ENCODE measurements at regions not wholly inside any gene's neighbourhood (a gene's known extent, or its start where the extent isn't known, plus 50 kb on each side); places are given as distances from the start of the nearest gene placed in this dataset.
"Not testable (repeated sequence)": the region's sequence is repeated elsewhere in the genome, so short reads cannot be mapped to it uniquely, and the experiment has no call there.

GRCh38 chr9:101858026-101858425 is 119.6 kb upstream of the GRIN3A start:
- Histone ChIP-seq H3K27me3 (no peaks in the 10 kb centered on the region), H3K27ac (no peak overlapping the region), H3K4me3 (no peak overlapping the region), H3K36me3 (no peaks in the 10 kb centered on the region), H3K9me3 (no peaks in the 10 kb centered on the region), H3K4me1 (no peaks in the 10 kb centered on the region)
- TF ChIP-seq POLR2A (IDR thresholded peaks at IDR 0.05), result no peak
- TF ChIP-seq CTCF (IDR thresholded peaks at IDR 0.05), result no peak
- no peak for TF ChIP-seq POLR2AphosphoS5 (IDR thresholded peaks at IDR 0.05)
- TF ChIP-seq EP300 (IDR thresholded peaks at IDR 0.05), result no peak
- WGBS, result 86% methylated on average over 5 of the region's 5 CpGs
- no peak for DNase-seq (ENCODE audit: low spot score in 2 of 2)

- Histone ChIP-seq H3K36me3 (no peaks in the 10 kb centered on the region), H3K9me3 (no peaks in the 10 kb centered on the region), H3K4me1 (no peaks in the 10 kb centered on the region), H3K4me3 (no peak overlapping the region), H3K27me3 (no peaks in the 10 kb centered on the region), H3K27ac (no peak overlapping the region)
- 71% methylated on average over 1 of the region's 1 CpG for WGBS
- no peak for TF ChIP-seq CTCF (IDR thresholded peaks at IDR 0.05)
- TF ChIP-seq POLR2AphosphoS5 (IDR thresholded peaks at IDR 0.05), result no peak
- no peak for TF ChIP-seq POLR2A (IDR thresholded peaks at IDR 0.05)
- TF ChIP-seq EP300 (IDR thresholded peaks at IDR 0.05), result no peak
- no peak for DNase-seq (ENCODE audit: low spot score in 2 of 2)
These were observed 110.8 kb upstream of the GRIN3A start for GRCh38 chr9:101849102-101849707.

GRCh38 chr9:101848485-101848919 is 110.1 kb upstream of the GRIN3A start:
- Histone ChIP-seq H3K4me1 (no peaks in the 10 kb centered on the region), H3K9me3 (no peaks in the 10 kb centered on the region), H3K36me3 (no peaks in the 10 kb centered on the region), H3K27me3 (no peaks in the 10 kb centered on the region), H3K27ac (no peak overlapping the region), H3K4me3 (no peak overlapping the region)
- 32% methylated on average over 6 of the region's 6 CpGs for whole genome bisulfite sequencing
- no peak for DNase-seq (ENCODE audit: low spot score in 2 of 2)
- TF ChIP-seq EP300 (IDR thresholded peaks at IDR 0.05) (no peak), POLR2AphosphoS5 (IDR thresholded peaks at IDR 0.05) (no peak), POLR2A (IDR thresholded peaks at IDR 0.05) (no peak), CTCF (IDR thresholded peaks at IDR 0.05) (no peak)

GRCh38 chr9:101846161-101846560 is 107.7 kb upstream of the GRIN3A start:
- no peak overlapping the region for H3K27ac ChIP-seq
- DNase-seq (ENCODE audit: low spot score in 2 of 2), result no peak
- no peaks in the 10 kb centered on the region for H3K9me3 ChIP-seq
- no peak for TF ChIP-seq EP300 (IDR thresholded peaks at IDR 0.05)
- TF ChIP-seq POLR2A (IDR thresholded peaks at IDR 0.05), result no peak
- H3K27me3 ChIP-seq, result no peaks in the 10 kb centered on the region
- WGBS, result 75% methylated on average over 4 of the region's 4 CpGs
- H3K36me3 ChIP-seq, result no peaks in the 10 kb centered on the region
- H3K4me1 ChIP-seq, result no peaks in the 10 kb centered on the region
- no peak overlapping the region for H3K4me3 ChIP-seq

- Histone ChIP-seq H3K27me3 (no peaks in the 10 kb centered on the region), H3K9me3 (no peaks in the 10 kb centered on the region), H3K4me3 (no peak overlapping the region), H3K36me3 (no peaks in the 10 kb centered on the region), H3K4me1 (no peaks in the 10 kb centered on the region), H3K27ac (no peak overlapping the region)
- DNase-seq (ENCODE audit: low spot score in 2 of 2), result no peak
- TF ChIP-seq CTCF (IDR thresholded peaks at IDR 0.05), result no peak
- no peak for TF ChIP-seq EP300 (IDR thresholded peaks at IDR 0.05)
- TF ChIP-seq POLR2A (IDR thresholded peaks at IDR 0.05), result no peak
- TF ChIP-seq POLR2AphosphoS5 (IDR thresholded peaks at IDR 0.05), result no peak
These were observed 102.3 kb upstream of the GRIN3A start for GRCh38 chr9:101840694-101841188.

GRCh38 chr9:101838988-101839387 is 100.5 kb upstream of the GRIN3A start:
- not testable (repeated sequence) for H3K9me3 ChIP-seq; H3K4me1 ChIP-seq; H3K4me3 ChIP-seq; H3K27ac ChIP-seq; H3K36me3 ChIP-seq; H3K27me3 ChIP-seq; DNase-seq (ENCODE audit: low spot score in 2 of 2)
- WGBS, result 81% methylated on average over 4 of the region's 4 CpGs
